Endothelial cell (in vitro differentiated cells): ENCODE measurements at regions not wholly inside any gene's neighbourhood (a gene's known extent, or its start where the extent isn't known, plus 50 kb on each side); places are given as distances from the start of the nearest gene placed in this dataset.

Experiments used
- DNase-seq: peaks from one replicate; pipeline ENCODE4 v3.0.0; 2021; ENCODE audit warnings: low spot score
- H3K27ac Mint-ChIP-seq: one replicate; pipeline ENCODE4 v1.8.0; 2021; ENCODE audit warnings: mixed read lengths, inconsistent platforms; ENCODE audit not compliant: unreplicated experiment
- H3K27me3 Mint-ChIP-seq: one replicate; pipeline ENCODE4 v1.8.0; 2021; ENCODE audit warnings: mild to moderate bottlenecking, moderate library complexity, mixed read lengths, inconsistent platforms; ENCODE audit not compliant: unreplicated experiment
- H3K36me3 Mint-ChIP-seq: one replicate; pipeline ENCODE4 v1.8.0; 2021; ENCODE audit warnings: mild to moderate bottlenecking, low read depth, mixed read lengths, inconsistent platforms; ENCODE audit not compliant: unreplicated experiment
- H3K4me1 Mint-ChIP-seq: one replicate; pipeline ENCODE4 v1.8.0; 2021; ENCODE audit warnings: mild to moderate bottlenecking, mixed read lengths, inconsistent platforms; ENCODE audit not compliant: unreplicated experiment
- H3K4me3 Mint-ChIP-seq: one replicate; pipeline ENCODE4 v1.8.0; 2021; ENCODE audit warnings: mild to moderate bottlenecking, mixed read lengths, inconsistent platforms; ENCODE audit not compliant: unreplicated experiment
- H3K9me3 Mint-ChIP-seq: one replicate; pipeline ENCODE4 v1.8.0; 2021; ENCODE audit warnings: mixed read lengths, inconsistent platforms; ENCODE audit not compliant: unreplicated experiment
- CTCF ChIP-seq: fragments of 200-600 bp; sonication (generic); IDR thresholded peaks from one replicate; pipeline ENCODE4 v1.5.0; 2021; ENCODE audit warnings: antibody characterized with exemption; ENCODE audit not compliant: unreplicated experiment

- no peak for TF ChIP-seq CTCF
- H3K4me3 Mint-ChIP-seq = no peak overlapping the region
- H3K36me3 Mint-ChIP-seq = no peaks in the 10 kb centered on the region
- no peaks in the 10 kb centered on the region for H3K9me3 Mint-ChIP-seq
- no peaks in the 10 kb centered on the region for H3K27me3 Mint-ChIP-seq
- no peak overlapping the region for H3K27ac Mint-ChIP-seq
- no peaks in the 10 kb centered on the region for H3K4me1 Mint-ChIP-seq
- DNase-seq = no peak
Observed at GRCh38 chr2:175393851-175394250, 212.3 kb upstream of the ATP5MC3 start.

GRCh38 chr2:175383286-175383685 is 201.8 kb upstream of the ATP5MC3 start:
- no peak for DNase-seq
- H3K4me1 Mint-ChIP-seq = no peaks in the 10 kb centered on the region
- H3K36me3 Mint-ChIP-seq = peaks cover 19% of the 10 kb centered on the region
- H3K4me3 Mint-ChIP-seq = no peak overlapping the region
- H3K9me3 Mint-ChIP-seq = peaks cover 12% of the 10 kb centered on the region
- no peaks in the 10 kb centered on the region for H3K27me3 Mint-ChIP-seq
- no peak overlapping the region for H3K27ac Mint-ChIP-seq
- TF ChIP-seq CTCF = no peak

- Mint-ChIP-seq H3K9me3 (no peaks in the 10 kb centered on the region), H3K36me3 (no peaks in the 10 kb centered on the region), H3K4me3 (no peak overlapping the region), H3K4me1 (peaks cover 12% of the 10 kb centered on the region), H3K27me3 (peaks cover 3% of the 10 kb centered on the region), H3K27ac (no peak overlapping the region)
- DNase-seq = no peak
- TF ChIP-seq CTCF = no peak
Observed at GRCh38 chr2:175373729-175374128, 192.2 kb upstream of the ATP5MC3 start.

- Mint-ChIP-seq H3K36me3 (no peaks in the 10 kb centered on the region), H3K27ac (no peak overlapping the region), H3K9me3 (no peaks in the 10 kb centered on the region), H3K27me3 (peaks cover 3% of the 10 kb centered on the region), H3K4me3 (no peak overlapping the region), H3K4me1 (peaks cover 12% of the 10 kb centered on the region)
- DNase-seq = no peak
- no peak for TF ChIP-seq CTCF
Observed at GRCh38 chr2:175372704-175373701, 191.5 kb upstream of the ATP5MC3 start.

- Mint-ChIP-seq H3K36me3 (no peaks in the 10 kb centered on the region), H3K4me3 (no peak overlapping the region), H3K27ac (no peak overlapping the region), H3K4me1 (peaks cover 8% of the 10 kb centered on the region), H3K27me3 (peaks cover 3% of the 10 kb centered on the region), H3K9me3 (no peaks in the 10 kb centered on the region)
- no peak for DNase-seq
- TF ChIP-seq CTCF = no peak
Observed at GRCh38 chr2:175371378-175371777, 189.9 kb upstream of the ATP5MC3 start.
